ENCODE measurements at regions not wholly inside any gene's neighbourhood (a gene's known extent, or its start where the extent isn't known, plus 50 kb on each side); places are given as distances from the start of the nearest gene placed in this dataset.

GRCh38 chr3:102841866-102842265 is 407.1 kb downstream of the ZPLD1 start:
- no peak for DNase-seq (ENCODE audit: extremely low spot score, unreplicated experiment)
- H3K27me3 Mint-ChIP-seq (ENCODE audit: unreplicated experiment) = no peaks in the 10 kb centered on the region
- peaks cover 15% of the 10 kb centered on the region for H3K9me3 Mint-ChIP-seq (ENCODE audit: unreplicated experiment)
- H3K4me3 Mint-ChIP-seq (ENCODE audit: unreplicated experiment) = no peak overlapping the region
- TF ChIP-seq CTCF (IDR thresholded peaks at IDR 0.05) = no peak
- no peak overlapping the region for H3K27ac Mint-ChIP-seq (ENCODE audit: unreplicated experiment)
- no peaks in the 10 kb centered on the region for H3K4me1 Mint-ChIP-seq (ENCODE audit: unreplicated experiment)
- no peaks in the 10 kb centered on the region for H3K36me3 Mint-ChIP-seq (ENCODE audit: unreplicated experiment)

DNA sequence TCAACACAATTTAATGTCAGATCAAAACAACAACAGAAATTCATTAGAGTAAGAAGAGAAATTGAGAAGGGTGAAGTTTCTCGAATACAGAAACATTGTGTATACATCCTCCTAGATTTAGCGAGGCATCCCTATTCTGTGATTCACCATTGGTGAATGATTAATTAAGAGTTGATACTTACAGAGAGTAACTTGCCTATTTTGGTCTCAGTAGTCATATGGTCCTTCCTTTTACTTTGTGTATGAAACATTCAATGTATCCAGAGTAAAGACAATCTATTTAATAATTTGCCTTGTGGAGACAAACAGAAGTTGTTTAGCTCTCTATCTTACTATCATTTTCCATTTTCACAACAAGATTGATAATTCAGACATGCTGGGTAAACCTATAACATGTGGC is 432.0 kb downstream of the ZPLD1 start:
- H3K9me3 Mint-ChIP-seq (ENCODE audit: unreplicated experiment) = no peaks in the 10 kb centered on the region
- no peaks in the 10 kb centered on the region for H3K4me1 Mint-ChIP-seq (ENCODE audit: unreplicated experiment)
- no peak for TF ChIP-seq CTCF (IDR thresholded peaks at IDR 0.05)
- no peak for DNase-seq (ENCODE audit: extremely low spot score, unreplicated experiment)
- no peaks in the 10 kb centered on the region for H3K36me3 Mint-ChIP-seq (ENCODE audit: unreplicated experiment)
- no peak overlapping the region for H3K27ac Mint-ChIP-seq (ENCODE audit: unreplicated experiment)
- H3K27me3 Mint-ChIP-seq (ENCODE audit: unreplicated experiment) = peaks cover 5% of the 10 kb centered on the region
- no peak overlapping the region for H3K4me3 Mint-ChIP-seq (ENCODE audit: unreplicated experiment)

- no peak for TF ChIP-seq CTCF (IDR thresholded peaks at IDR 0.05)
- DNase-seq (ENCODE audit: extremely low spot score, unreplicated experiment) = no peak
- Mint-ChIP-seq H3K36me3 (ENCODE audit: unreplicated experiment) (no peaks in the 10 kb centered on the region), H3K27ac (ENCODE audit: unreplicated experiment) (no peak overlapping the region), H3K9me3 (ENCODE audit: unreplicated experiment) (no peaks in the 10 kb centered on the region), H3K4me3 (ENCODE audit: unreplicated experiment) (no peak overlapping the region), H3K4me1 (ENCODE audit: unreplicated experiment) (no peaks in the 10 kb centered on the region), H3K27me3 (ENCODE audit: unreplicated experiment) (no peaks in the 10 kb centered on the region)
Measured at GRCh38 chr3:102883515-102883914, 448.7 kb downstream of the ZPLD1 start.

GRCh38 chr3:102885289-102885688 is 450.5 kb downstream of the ZPLD1 start:
- no peak for TF ChIP-seq CTCF (IDR thresholded peaks at IDR 0.05)
- H3K27me3 Mint-ChIP-seq (ENCODE audit: unreplicated experiment) = peaks cover 7% of the 10 kb centered on the region
- no peak for DNase-seq (ENCODE audit: extremely low spot score, unreplicated experiment)
- no peak overlapping the region for H3K4me3 Mint-ChIP-seq (ENCODE audit: unreplicated experiment)
- no peaks in the 10 kb centered on the region for H3K4me1 Mint-ChIP-seq (ENCODE audit: unreplicated experiment)
- H3K27ac Mint-ChIP-seq (ENCODE audit: unreplicated experiment) = no peak overlapping the region
- no peaks in the 10 kb centered on the region for H3K9me3 Mint-ChIP-seq (ENCODE audit: unreplicated experiment)
- H3K36me3 Mint-ChIP-seq (ENCODE audit: unreplicated experiment) = no peaks in the 10 kb centered on the region

DNA sequence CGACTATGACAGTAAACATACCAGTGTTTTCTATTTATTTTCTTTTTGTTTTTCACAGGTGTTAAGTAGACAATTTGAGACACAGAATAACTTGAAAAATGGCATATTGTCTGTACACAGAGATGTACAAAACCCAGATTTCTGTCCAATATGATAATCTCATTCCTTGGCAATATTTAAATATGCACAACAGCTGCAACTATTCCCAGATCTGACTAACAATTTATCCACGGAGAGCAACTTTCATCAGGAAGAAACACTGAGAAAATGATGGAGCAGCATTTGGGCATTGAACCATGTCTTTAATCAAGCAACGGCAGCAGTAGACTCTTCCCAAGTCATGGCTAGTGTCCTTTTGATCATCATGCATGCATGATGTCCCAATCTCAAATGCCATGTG is 452.6 kb downstream of the ZPLD1 start:
- no peak for TF ChIP-seq CTCF (IDR thresholded peaks at IDR 0.05)
- Mint-ChIP-seq H3K4me1 (ENCODE audit: unreplicated experiment) (no peaks in the 10 kb centered on the region), H3K36me3 (ENCODE audit: unreplicated experiment) (no peaks in the 10 kb centered on the region), H3K4me3 (ENCODE audit: unreplicated experiment) (no peak overlapping the region), H3K27me3 (ENCODE audit: unreplicated experiment) (peaks cover 7% of the 10 kb centered on the region), H3K27ac (ENCODE audit: unreplicated experiment) (no peak overlapping the region), H3K9me3 (ENCODE audit: unreplicated experiment) (no peaks in the 10 kb centered on the region)
- no peak for DNase-seq (ENCODE audit: extremely low spot score, unreplicated experiment)
